ENCODE measurements at regions not wholly inside any gene's neighbourhood (a gene's known extent, or its start where the extent isn't known, plus 50 kb on each side); places are given as distances from the start of the nearest gene placed in this dataset.
"Not testable (repeated sequence)": the region's sequence is repeated elsewhere in the genome, so short reads cannot be mapped to it uniquely, and the experiment has no call there.

- Histone ChIP-seq H3K4me3 (no peak overlapping the region), H3K4me1 (no peaks in the 10 kb centered on the region), H3K27ac (no peak overlapping the region), H3K9me3 (no peaks in the 10 kb centered on the region), H3K36me3 (ENCODE audit: insufficient read depth in 1 of 2, low read depth in 1 of 2) (no peaks in the 10 kb centered on the region), H3K27me3 (ENCODE audit: insufficient read depth in 3 of 3, low read length in 2 of 3) (no peaks in the 10 kb centered on the region)
- ATAC-seq = no peak
- intact Hi-C loops (cut with DNase I) = no loop called here
- TF ChIP-seq CTCF (IDR thresholded peaks at IDR 0.05) = no peak
- 71 to 80% (median 73%) methylated on average over 2 of the region's 2 CpGs for WGBS, 3 donors
- no peak for DNase-seq
These were observed 888.9 kb downstream of the SLITRK1 start for GRCh38 chr13:82993417-82993816.

GRCh38 chr13:82976499-82976898 lies 905.8 kb downstream of the SLITRK1 start:
- Histone ChIP-seq H3K36me3 (ENCODE audit: insufficient read depth in 1 of 2, low read depth in 1 of 2) (no peaks in the 10 kb centered on the region), H3K4me1 (no peaks in the 10 kb centered on the region), H3K27ac (no peak overlapping the region), H3K27me3 (ENCODE audit: insufficient read depth in 3 of 3, low read length in 2 of 3) (no peaks in the 10 kb centered on the region), H3K9me3 (no peaks in the 10 kb centered on the region), H3K4me3 (no peak overlapping the region)
- TF ChIP-seq CTCF (IDR thresholded peaks at IDR 0.05) = no peak
- intact Hi-C loops (cut with DNase I) = no loop called here
- ATAC-seq (no peak), DNase-seq (no peak)

- no peak for TF ChIP-seq CTCF (IDR thresholded peaks at IDR 0.05)
- intact Hi-C loops (cut with DNase I) = no loop called here
- DNase-seq = no peak
- no peak for ATAC-seq
- Histone ChIP-seq H3K9me3 (no peaks in the 10 kb centered on the region), H3K27me3 (ENCODE audit: insufficient read depth in 3 of 3, low read length in 2 of 3) (no peaks in the 10 kb centered on the region), H3K36me3 (ENCODE audit: insufficient read depth in 1 of 2, low read depth in 1 of 2) (no peaks in the 10 kb centered on the region), H3K27ac (no peak overlapping the region), H3K4me3 (no peak overlapping the region), H3K4me1 (no peaks in the 10 kb centered on the region)
- WGBS, 3 donors = 62 to 65% (median 64%) methylated on average over 7 of the region's 7 CpGs
These were observed 918.8 kb downstream of the SLITRK1 start for GRCh38 chr13:82963226-82964099.

- Histone ChIP-seq H3K9me3 (peaks cover 4% of the 10 kb centered on the region), H3K4me3 (no peak overlapping the region), H3K27ac (no peak overlapping the region), H3K36me3 (ENCODE audit: insufficient read depth in 1 of 2, low read depth in 1 of 2) (no peaks in the 10 kb centered on the region), H3K4me1 (no peaks in the 10 kb centered on the region), H3K27me3 (ENCODE audit: insufficient read depth in 3 of 3, low read length in 2 of 3) (no peaks in the 10 kb centered on the region)
- 40 to 43% (median 41%) methylated on average over 3 of the region's 3 CpGs for WGBS, 3 donors
- no peak for DNase-seq
- ATAC-seq = no peak
- no peak for TF ChIP-seq CTCF (IDR thresholded peaks at IDR 0.05)
- intact Hi-C loops (cut with DNase I) = no loop called here
These were observed 919.9 kb downstream of the SLITRK1 start for GRCh38 chr13:82962397-82962796.

- 94 to 96% (median 95%) methylated on average over 1 of the region's 1 CpG for WGBS, 3 donors
- intact Hi-C loops (cut with DNase I) = no loop called here
- no peak for TF ChIP-seq CTCF (IDR thresholded peaks at IDR 0.05)
- Histone ChIP-seq H3K4me1 (no peaks in the 10 kb centered on the region), H3K36me3 (ENCODE audit: insufficient read depth in 1 of 2, low read depth in 1 of 2) (no peaks in the 10 kb centered on the region), H3K4me3 (no peak overlapping the region), H3K9me3 (peaks cover 4% of the 10 kb centered on the region), H3K27me3 (ENCODE audit: insufficient read depth in 3 of 3, low read length in 2 of 3) (no peaks in the 10 kb centered on the region), H3K27ac (no peak overlapping the region)
- ATAC-seq = no peak
- DNase-seq = no peak
These were observed 920.5 kb downstream of the SLITRK1 start for GRCh38 chr13:82961757-82962156.

- ATAC-seq; DNase-seq; H3K4me1 ChIP-seq; H3K9me3 ChIP-seq; intact Hi-C loops (cut with DNase I); H3K27me3 ChIP-seq (ENCODE audit: insufficient read depth in 3 of 3, low read length in 2 of 3); H3K4me3 ChIP-seq; H3K36me3 ChIP-seq (ENCODE audit: insufficient read depth in 1 of 2, low read depth in 1 of 2); H3K27ac ChIP-seq: not testable (repeated sequence)
- WGBS, 3 donors = 82 to 90% (median 86%) methylated on average over 5 to 6 of the region's 6 CpGs
These were observed 929.9 kb downstream of the SLITRK1 start for GRCh38 chr13:82952336-82952735.
